Liver (tissue), 8 donors: ENCODE measurements at regions not wholly inside any gene's neighbourhood (a gene's known extent, or its start where the extent isn't known, plus 50 kb on each side); places are given as distances from the start of the nearest gene placed in this dataset.

Experiments used
- DNase-seq: peaks from one replicate; pipeline ENCODE4 v3.0.0-alpha.2; 2017; ENCODE audit warnings: low spot score
- H3K27ac ChIP-seq, 2 donors: one replicate each; pipeline ENCODE4 v1.7.0; 2013; ENCODE audit warnings: inconsistent platforms in 2 of 2, low read length in 2 of 2, control low read depth in 1 of 2, low read depth in 1 of 2, mild to moderate bottlenecking in 1 of 2
- H3K27me3 ChIP-seq, 4 donors: one replicate each; pipeline versions ENCODE4 v1.6.1 to v1.7.0; 2013; ENCODE audit warnings: low read length in 3 of 4, inconsistent platforms in 1 of 4, mild to moderate bottlenecking in 1 of 4, moderate library complexity in 1 of 4; ENCODE audit not compliant: control insufficient read depth in 4 of 4, insufficient read depth in 4 of 4
- H3K36me3 ChIP-seq, 4 donors: one replicate each; pipeline versions ENCODE4 v1.6.1 to v1.7.0; 2013; ENCODE audit warnings: low read length in 3 of 4, mild to moderate bottlenecking in 3 of 4, low read depth in 1 of 4, moderate library complexity in 1 of 4; ENCODE audit not compliant: control insufficient read depth in 4 of 4, insufficient read depth in 3 of 4
- H3K4me1 ChIP-seq, 4 donors: one replicate each; pipeline versions ENCODE4 v1.6.1 to v1.7.0; 2013; ENCODE audit warnings: low read length in 3 of 4, mild to moderate bottlenecking in 3 of 4, moderate library complexity in 1 of 4; ENCODE audit not compliant: control insufficient read depth in 4 of 4, insufficient read depth in 4 of 4
- H3K4me3 ChIP-seq, 3 donors: one replicate each; pipeline versions ENCODE4 v1.6.1 to v1.7.0; 2013; ENCODE audit warnings: low read length in 3 of 3, control low read depth in 1 of 3, low read depth in 1 of 3, mild to moderate bottlenecking in 1 of 3
- H3K9ac ChIP-seq, 2 donors: one replicate each; pipeline ENCODE4 v1.7.0; 2013; ENCODE audit warnings: low read length in 2 of 2, mild to moderate bottlenecking in 2 of 2, moderate library complexity in 2 of 2, control low read depth in 1 of 2, low read depth in 1 of 2
- H3K9me3 ChIP-seq, 4 donors: one replicate each; pipeline versions ENCODE4 v1.6.1 to v1.7.0; 2013; ENCODE audit warnings: low read length in 3 of 4; ENCODE audit not compliant: control insufficient read depth in 4 of 4
- ATF3 ChIP-seq: IDR thresholded peaks from 2 replicates; pipeline ENCODE4 v1.6.1; 2016; ENCODE audit warnings: antibody characterized with exemption
- CTCF ChIP-seq: fragments of 150-350 bp; IDR thresholded peaks from 2 replicates; pipeline ENCODE4 v1.5.1; 2017; ENCODE audit warnings: improper control_type of control experiment, low read depth, low read length; ENCODE audit not compliant: missing input control
- FOXA1 ChIP-seq: IDR thresholded peaks from 2 replicates; pipeline ENCODE4 v1.6.1; 2016; ENCODE audit warnings: antibody characterized with exemption
- FOXA2 ChIP-seq: IDR thresholded peaks from 2 replicates; pipeline ENCODE4 v1.6.1; 2016; ENCODE audit warnings: antibody characterized with exemption
- GABPA ChIP-seq, 2 donors: IDR thresholded peaks in 1 of 2; conservative IDR thresholded peaks in 1 of 2; 2 replicates each; pipeline ENCODE4 v1.6.1; 2016; ENCODE audit warnings: antibody characterized with exemption in 2 of 2, mild to moderate bottlenecking in 1 of 2, moderate library complexity in 1 of 2
- HNF4A ChIP-seq, 2 donors: conservative IDR thresholded peaks; 2 replicates each; pipeline ENCODE4 v1.6.1; 2016; ENCODE audit warnings: antibody characterized with exemption in 2 of 2, mild to moderate bottlenecking in 2 of 2
- HNF4G ChIP-seq: IDR thresholded peaks from 2 replicates; pipeline ENCODE4 v1.6.1; 2016; ENCODE audit warnings: antibody characterized with exemption
- JUND ChIP-seq, 2 donors: IDR thresholded peaks; 2 replicates each; pipeline ENCODE4 v1.6.1; 2016; ENCODE audit warnings: antibody characterized with exemption in 2 of 2
- MAX ChIP-seq: IDR thresholded peaks from 2 replicates; pipeline ENCODE4 v1.6.1; 2016; ENCODE audit warnings: antibody characterized with exemption
- NR2F2 ChIP-seq: IDR thresholded peaks from 2 replicates; pipeline ENCODE4 v1.6.1; 2016; ENCODE audit warnings: antibody characterized with exemption
- RAD21 ChIP-seq, 2 donors: IDR thresholded peaks; 2 replicates each; pipeline ENCODE4 v1.6.1; 2016; ENCODE audit warnings: antibody characterized with exemption in 2 of 2, mild to moderate bottlenecking in 2 of 2
- RXRA ChIP-seq, 2 donors: IDR thresholded peaks; 2 replicates each; pipeline ENCODE4 v1.6.1; 2017 to 2018; ENCODE audit warnings: antibody characterized with exemption in 2 of 2, mild to moderate bottlenecking in 1 of 2
- SP1 ChIP-seq: IDR thresholded peaks from 2 replicates; pipeline ENCODE4 v1.6.1; 2018; ENCODE audit warnings: antibody characterized with exemption, mild to moderate bottlenecking
- TAF1 ChIP-seq: conservative IDR thresholded peaks from 2 replicates; pipeline ENCODE4 v1.6.1; 2016; ENCODE audit warnings: antibody characterized with exemption, mild to moderate bottlenecking
- YY1 ChIP-seq: IDR thresholded peaks from 2 replicates; pipeline ENCODE4 v1.6.1; 2016; ENCODE audit warnings: antibody characterized with exemption, mild to moderate bottlenecking
- WGBS: extraction: QIAGEN DNeasy Blood & Tissue Kit; methylation state at CpG from one replicate; pipeline ENCODE4 v1.1.7; 2013; 5-methylcytosine and 5-hydroxymethylcytosine counted together
- TF ChIP-seq, protein P1 (sequence below): IDR thresholded peaks from 2 replicates; pipeline ENCODE4 v1.6.1; 2016; ENCODE audit warnings: antibody characterized with exemption
- TF ChIP-seq, protein P2 (sequence below): IDR thresholded peaks from 2 replicates; pipeline ENCODE4 v1.6.1; 2016; ENCODE audit warnings: antibody characterized with exemption, mild to moderate bottlenecking
- donor health status: healthy.
- donor health status: healthy.
- donor health status: healthy.
- donor health status: healthy.
- donor health status: healthy.

GRCh38 chr19:24000656-24001055 lies 86.0 kb downstream of the ZNF726 start:
- 95% methylated on average over 2 of the region's 2 CpGs for WGBS
- no peaks in the 10 kb centered on the region for H3K36me3 ChIP-seq
- H3K9ac ChIP-seq: no peak overlapping the region
- no peak for TF ChIP-seq TAF1
- H3K9me3 ChIP-seq: peaks cover 0 to 14% (median 11%) of the 10 kb centered on the region in 4 donors
- no peaks in the 10 kb centered on the region for H3K27me3 ChIP-seq
- DNase-seq: no peak
- no peak overlapping the region for H3K4me3 ChIP-seq
- H3K4me1 ChIP-seq: no peaks in the 10 kb centered on the region
- no peak overlapping the region for H3K27ac ChIP-seq

- no peak overlapping the region for H3K9ac ChIP-seq
- H3K9me3 ChIP-seq: peaks cover 0 to 14% (median 8%) of the 10 kb centered on the region in 4 donors
- H3K27me3 ChIP-seq: no peaks in the 10 kb centered on the region
- no peak for DNase-seq
- no peak overlapping the region for H3K27ac ChIP-seq
- no peak for TF ChIP-seq YY1
- TF ChIP-seq JUND (IDR thresholded peaks at IDR 0.05): no peak
- TF ChIP-seq HNF4G: no peak
- no peak for TF ChIP-seq GABPA (IDR thresholded peaks at IDR 0.05 in 1 of 2, conservative IDR thresholded peaks at IDR 0.05 in 1 of 2)
- TF ChIP-seq, protein P1, sequence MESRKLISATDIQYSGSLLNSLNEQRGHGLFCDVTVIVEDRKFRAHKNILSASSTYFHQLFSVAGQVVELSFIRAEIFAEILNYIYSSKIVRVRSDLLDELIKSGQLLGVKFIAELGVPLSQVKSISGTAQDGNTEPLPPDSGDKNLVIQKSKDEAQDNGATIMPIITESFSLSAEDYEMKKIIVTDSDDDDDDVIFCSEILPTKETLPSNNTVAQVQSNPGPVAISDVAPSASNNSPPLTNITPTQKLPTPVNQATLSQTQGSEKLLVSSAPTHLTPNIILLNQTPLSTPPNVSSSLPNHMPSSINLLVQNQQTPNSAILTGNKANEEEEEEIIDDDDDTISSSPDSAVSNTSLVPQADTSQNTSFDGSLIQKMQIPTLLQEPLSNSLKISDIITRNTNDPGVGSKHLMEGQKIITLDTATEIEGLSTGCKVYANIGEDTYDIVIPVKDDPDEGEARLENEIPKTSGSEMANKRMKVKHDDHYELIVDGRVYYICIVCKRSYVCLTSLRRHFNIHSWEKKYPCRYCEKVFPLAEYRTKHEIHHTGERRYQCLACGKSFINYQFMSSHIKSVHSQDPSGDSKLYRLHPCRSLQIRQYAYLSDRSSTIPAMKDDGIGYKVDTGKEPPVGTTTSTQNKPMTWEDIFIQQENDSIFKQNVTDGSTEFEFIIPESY: no peak
- TF ChIP-seq, protein P2, sequence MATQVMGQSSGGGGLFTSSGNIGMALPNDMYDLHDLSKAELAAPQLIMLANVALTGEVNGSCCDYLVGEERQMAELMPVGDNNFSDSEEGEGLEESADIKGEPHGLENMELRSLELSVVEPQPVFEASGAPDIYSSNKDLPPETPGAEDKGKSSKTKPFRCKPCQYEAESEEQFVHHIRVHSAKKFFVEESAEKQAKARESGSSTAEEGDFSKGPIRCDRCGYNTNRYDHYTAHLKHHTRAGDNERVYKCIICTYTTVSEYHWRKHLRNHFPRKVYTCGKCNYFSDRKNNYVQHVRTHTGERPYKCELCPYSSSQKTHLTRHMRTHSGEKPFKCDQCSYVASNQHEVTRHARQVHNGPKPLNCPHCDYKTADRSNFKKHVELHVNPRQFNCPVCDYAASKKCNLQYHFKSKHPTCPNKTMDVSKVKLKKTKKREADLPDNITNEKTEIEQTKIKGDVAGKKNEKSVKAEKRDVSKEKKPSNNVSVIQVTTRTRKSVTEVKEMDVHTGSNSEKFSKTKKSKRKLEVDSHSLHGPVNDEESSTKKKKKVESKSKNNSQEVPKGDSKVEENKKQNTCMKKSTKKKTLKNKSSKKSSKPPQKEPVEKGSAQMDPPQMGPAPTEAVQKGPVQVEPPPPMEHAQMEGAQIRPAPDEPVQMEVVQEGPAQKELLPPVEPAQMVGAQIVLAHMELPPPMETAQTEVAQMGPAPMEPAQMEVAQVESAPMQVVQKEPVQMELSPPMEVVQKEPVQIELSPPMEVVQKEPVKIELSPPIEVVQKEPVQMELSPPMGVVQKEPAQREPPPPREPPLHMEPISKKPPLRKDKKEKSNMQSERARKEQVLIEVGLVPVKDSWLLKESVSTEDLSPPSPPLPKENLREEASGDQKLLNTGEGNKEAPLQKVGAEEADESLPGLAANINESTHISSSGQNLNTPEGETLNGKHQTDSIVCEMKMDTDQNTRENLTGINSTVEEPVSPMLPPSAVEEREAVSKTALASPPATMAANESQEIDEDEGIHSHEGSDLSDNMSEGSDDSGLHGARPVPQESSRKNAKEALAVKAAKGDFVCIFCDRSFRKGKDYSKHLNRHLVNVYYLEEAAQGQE: no peak
- TF ChIP-seq FOXA1: no peak
- no peak for TF ChIP-seq CTCF
- TF ChIP-seq SP1: no peak
- TF ChIP-seq NR2F2: no peak
- no peak for TF ChIP-seq ATF3
- no peak for TF ChIP-seq FOXA2
- no peak for TF ChIP-seq RAD21 (IDR thresholded peaks at IDR 0.05)
- TF ChIP-seq MAX: no peak
- no peak for TF ChIP-seq HNF4A (conservative IDR thresholded peaks at IDR 0.05)
- TF ChIP-seq RXRA (IDR thresholded peaks at IDR 0.05): no peak
- no peaks in the 10 kb centered on the region for H3K4me1 ChIP-seq
- H3K4me3 ChIP-seq: no peak overlapping the region
- H3K36me3 ChIP-seq: no peaks in the 10 kb centered on the region
- 93% methylated on average over 32 of the region's 32 CpGs for WGBS
Measured at GRCh38 chr19:24002256-24002945, 84.6 kb upstream of the ZNF254 start.
